WTC11 (cell line): ENCODE measurements at regions not wholly inside any gene's neighbourhood (a gene's known extent, or its start where the extent isn't known, plus 50 kb on each side); places are given as distances from the start of the nearest gene placed in this dataset.

ENCODE experiments used
- ATAC-seq: fragments of 200-7000 bp; cut with Tn5 transposase; 2 replicates; pipeline ENCODE4 v1.10.0; 2021; ENCODE audit warnings: mild to moderate bottlenecking, moderate library complexity
- CTCF ChIA-PET: fragments of 300-600 bp; sonication (Branson Sonifier 250); formaldehyde crosslinking; loops from one replicate; lab custom pipeline; 2021; ENCODE audit warnings: antibody characterized with exemption; lab: Charles Lee
- POLR2A ChIA-PET: fragments of 350-600 bp; sonication (Branson Sonifier 250); formaldehyde crosslinking; loops from one replicate; lab custom pipeline; 2021; ENCODE audit warnings: antibody characterized with exemption; lab: Charles Lee
- DNase-seq: peaks from one replicate; pipeline ENCODE4 v3.0.0; 2021; ENCODE audit warnings: low spot score
- H3K27ac Mint-ChIP-seq: 2 replicates; pipeline ENCODE4 v1.8.0; 2021; ENCODE audit warnings: mixed read lengths
- H3K27me3 Mint-ChIP-seq: 2 replicates; pipeline ENCODE4 v1.8.0; 2021; ENCODE audit warnings: low read depth, mild to moderate bottlenecking, moderate library complexity, mixed read lengths
- H3K36me3 Mint-ChIP-seq: 2 replicates; pipeline ENCODE4 v1.8.0; 2021; ENCODE audit warnings: mixed read lengths
- H3K4me1 Mint-ChIP-seq: 2 replicates; pipeline ENCODE4 v1.8.0; 2022; ENCODE audit warnings: mixed read lengths
- H3K4me3 Mint-ChIP-seq: 2 replicates; pipeline ENCODE4 v1.8.0; 2021; ENCODE audit warnings: mild to moderate bottlenecking, moderate library complexity, mixed read lengths
- H3K9me3 Mint-ChIP-seq: 2 replicates; pipeline ENCODE4 v1.8.0; 2021; ENCODE audit warnings: mixed read lengths
- FOXK1 ChIP-seq: sonication (generic); formaldehyde crosslinking; IDR thresholded peaks from 2 replicates; pipeline ENCODE4 v1.8.0; 2022; ENCODE audit warnings: mild to moderate bottlenecking, moderate library complexity, missing genetic modification reagents
- HMGA2 ChIP-seq: fragments of 250-450 bp; sonication (Bioruptor Pico); IDR thresholded peaks from 2 replicates; pipeline ENCODE4 v1.4.0; 2021; ENCODE audit warnings: mild to moderate bottlenecking, moderate library complexity
- KAT7 ChIP-seq: sonication (generic); formaldehyde crosslinking; IDR thresholded peaks from 2 replicates; pipeline ENCODE4 v1.8.1; 2023; ENCODE audit warnings: missing genetic modification reagents, mild to moderate bottlenecking, borderline replicate concordance
- MXD4 ChIP-seq: fragments of 250-450 bp; sonication (Bioruptor Pico); IDR thresholded peaks from 2 replicates; pipeline ENCODE4 v1.8.0; 2021; ENCODE audit warnings: mild to moderate bottlenecking, moderate library complexity, borderline replicate concordance
- NR2C2 ChIP-seq: sonication (generic); formaldehyde crosslinking; IDR thresholded peaks from 2 replicates; pipeline ENCODE4 v1.8.0; 2022; ENCODE audit warnings: mild to moderate bottlenecking, missing genetic modification reagents
- RORB ChIP-seq: fragments of 250-450 bp; sonication (Bioruptor Pico); IDR thresholded peaks from 2 replicates; pipeline ENCODE4 v1.9.0; 2021; ENCODE audit warnings: mild to moderate bottlenecking
- TP53 ChIP-seq: sonication (generic); formaldehyde crosslinking; IDR thresholded peaks from 2 replicates; pipeline ENCODE4 v1.8.1; 2023; ENCODE audit warnings: mild to moderate bottlenecking, missing genetic modification reagents
- ZNF317 ChIP-seq: sonication (generic); formaldehyde crosslinking; IDR thresholded peaks from 2 replicates; pipeline ENCODE4 v1.8.1; 2023; ENCODE audit warnings: low read depth, mild to moderate bottlenecking, moderate library complexity, missing genetic modification reagents, borderline replicate concordance
- ZNF423 ChIP-seq: fragments of 250-450 bp; sonication (Bioruptor Pico); IDR thresholded peaks from 2 replicates; pipeline ENCODE4 v2.1.2; 2022; ENCODE audit warnings: mild to moderate bottlenecking, moderate library complexity
- TF ChIP-seq, protein P1 (sequence below): sonication (generic); formaldehyde crosslinking; IDR thresholded peaks from 2 replicates; pipeline ENCODE4 v1.8.0; 2023; ENCODE audit warnings: mild to moderate bottlenecking, missing genetic modification reagents
- TF ChIP-seq, protein P2 (sequence below): sonication (generic); formaldehyde crosslinking; IDR thresholded peaks from 2 replicates; pipeline ENCODE4 v1.8.1; 2023; ENCODE audit warnings: mild to moderate bottlenecking, missing genetic modification reagents, moderate library complexity
- TF ChIP-seq, protein P3 (sequence below): fragments of 250-450 bp; sonication (Bioruptor Pico); conservative IDR thresholded peaks from 2 replicates; pipeline ENCODE4 v1.9.0; 2021; ENCODE audit warnings: mild to moderate bottlenecking
- TF ChIP-seq, protein P4 (sequence below): sonication (generic); formaldehyde crosslinking; IDR thresholded peaks from 2 replicates; pipeline ENCODE4 v1.8.1; 2022; ENCODE audit warnings: low read depth, mild to moderate bottlenecking, moderate library complexity, missing genetic modification reagents, borderline replicate concordance
- TF ChIP-seq, protein P5 (sequence below): sonication (generic); formaldehyde crosslinking; IDR thresholded peaks from 2 replicates; pipeline ENCODE4 v1.8.1; 2022; ENCODE audit warnings: mild to moderate bottlenecking, missing genetic modification reagents, moderate library complexity, borderline replicate concordance
- TF ChIP-seq, protein P6 (sequence below): sonication (generic); formaldehyde crosslinking; IDR thresholded peaks from 2 replicates; pipeline ENCODE4 v1.8.0; 2022; ENCODE audit warnings: missing genetic modification reagents
- TF ChIP-seq, protein P7 (sequence below): fragments of 250-450 bp; sonication (Bioruptor Pico); IDR thresholded peaks from 2 replicates; pipeline ENCODE4 v1.9.0; 2021; ENCODE audit warnings: mild to moderate bottlenecking

DNA sequence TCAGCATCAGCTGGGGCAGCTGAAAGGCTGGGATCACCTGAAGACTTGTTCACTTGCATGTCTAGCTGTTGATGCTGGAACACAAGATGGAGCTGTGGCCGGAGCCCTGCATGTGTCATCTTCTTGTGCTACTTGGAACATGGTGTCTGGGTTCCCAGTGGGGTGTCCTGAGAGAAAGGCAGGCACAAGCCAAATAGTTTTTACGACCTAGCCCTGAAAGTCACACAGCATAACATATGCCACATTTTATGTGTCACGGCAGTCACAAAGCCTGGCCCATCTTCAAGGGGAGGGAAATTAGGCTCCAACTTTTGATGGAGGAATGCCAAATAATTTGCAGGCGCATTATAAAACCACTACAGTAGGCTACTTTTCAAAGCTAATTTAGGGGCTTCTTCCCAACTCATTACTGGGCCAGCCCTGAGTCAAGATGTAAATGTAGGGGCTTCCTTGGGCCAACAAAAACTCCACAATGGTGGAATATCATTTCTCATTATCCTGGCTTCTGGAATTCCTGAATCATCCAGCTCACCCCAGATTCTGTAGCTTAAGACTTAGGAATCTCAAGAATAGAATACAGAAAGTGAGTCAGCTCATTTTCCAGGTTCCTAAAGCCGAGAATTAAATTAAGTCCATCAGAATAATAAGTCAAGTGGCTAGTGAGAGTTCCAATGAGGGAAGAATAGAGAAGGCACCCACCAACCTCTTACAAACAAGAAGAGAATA is 543.0 kb downstream of the TNS1 start (continued):
- TF ChIP-seq, protein P1, sequence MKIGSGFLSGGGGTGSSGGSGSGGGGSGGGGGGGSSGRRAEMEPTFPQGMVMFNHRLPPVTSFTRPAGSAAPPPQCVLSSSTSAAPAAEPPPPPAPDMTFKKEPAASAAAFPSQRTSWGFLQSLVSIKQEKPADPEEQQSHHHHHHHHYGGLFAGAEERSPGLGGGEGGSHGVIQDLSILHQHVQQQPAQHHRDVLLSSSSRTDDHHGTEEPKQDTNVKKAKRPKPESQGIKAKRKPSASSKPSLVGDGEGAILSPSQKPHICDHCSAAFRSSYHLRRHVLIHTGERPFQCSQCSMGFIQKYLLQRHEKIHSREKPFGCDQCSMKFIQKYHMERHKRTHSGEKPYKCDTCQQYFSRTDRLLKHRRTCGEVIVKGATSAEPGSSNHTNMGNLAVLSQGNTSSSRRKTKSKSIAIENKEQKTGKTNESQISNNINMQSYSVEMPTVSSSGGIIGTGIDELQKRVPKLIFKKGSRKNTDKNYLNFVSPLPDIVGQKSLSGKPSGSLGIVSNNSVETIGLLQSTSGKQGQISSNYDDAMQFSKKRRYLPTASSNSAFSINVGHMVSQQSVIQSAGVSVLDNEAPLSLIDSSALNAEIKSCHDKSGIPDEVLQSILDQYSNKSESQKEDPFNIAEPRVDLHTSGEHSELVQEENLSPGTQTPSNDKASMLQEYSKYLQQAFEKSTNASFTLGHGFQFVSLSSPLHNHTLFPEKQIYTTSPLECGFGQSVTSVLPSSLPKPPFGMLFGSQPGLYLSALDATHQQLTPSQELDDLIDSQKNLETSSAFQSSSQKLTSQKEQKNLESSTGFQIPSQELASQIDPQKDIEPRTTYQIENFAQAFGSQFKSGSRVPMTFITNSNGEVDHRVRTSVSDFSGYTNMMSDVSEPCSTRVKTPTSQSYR (CRISPR knock-in tag): no peak
- TF ChIP-seq, protein P2, sequence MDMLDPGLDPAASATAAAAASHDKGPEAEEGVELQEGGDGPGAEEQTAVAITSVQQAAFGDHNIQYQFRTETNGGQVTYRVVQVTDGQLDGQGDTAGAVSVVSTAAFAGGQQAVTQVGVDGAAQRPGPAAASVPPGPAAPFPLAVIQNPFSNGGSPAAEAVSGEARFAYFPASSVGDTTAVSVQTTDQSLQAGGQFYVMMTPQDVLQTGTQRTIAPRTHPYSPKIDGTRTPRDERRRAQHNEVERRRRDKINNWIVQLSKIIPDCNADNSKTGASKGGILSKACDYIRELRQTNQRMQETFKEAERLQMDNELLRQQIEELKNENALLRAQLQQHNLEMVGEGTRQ (CRISPR knock-in tag): no peak
- TF ChIP-seq, protein P3, sequence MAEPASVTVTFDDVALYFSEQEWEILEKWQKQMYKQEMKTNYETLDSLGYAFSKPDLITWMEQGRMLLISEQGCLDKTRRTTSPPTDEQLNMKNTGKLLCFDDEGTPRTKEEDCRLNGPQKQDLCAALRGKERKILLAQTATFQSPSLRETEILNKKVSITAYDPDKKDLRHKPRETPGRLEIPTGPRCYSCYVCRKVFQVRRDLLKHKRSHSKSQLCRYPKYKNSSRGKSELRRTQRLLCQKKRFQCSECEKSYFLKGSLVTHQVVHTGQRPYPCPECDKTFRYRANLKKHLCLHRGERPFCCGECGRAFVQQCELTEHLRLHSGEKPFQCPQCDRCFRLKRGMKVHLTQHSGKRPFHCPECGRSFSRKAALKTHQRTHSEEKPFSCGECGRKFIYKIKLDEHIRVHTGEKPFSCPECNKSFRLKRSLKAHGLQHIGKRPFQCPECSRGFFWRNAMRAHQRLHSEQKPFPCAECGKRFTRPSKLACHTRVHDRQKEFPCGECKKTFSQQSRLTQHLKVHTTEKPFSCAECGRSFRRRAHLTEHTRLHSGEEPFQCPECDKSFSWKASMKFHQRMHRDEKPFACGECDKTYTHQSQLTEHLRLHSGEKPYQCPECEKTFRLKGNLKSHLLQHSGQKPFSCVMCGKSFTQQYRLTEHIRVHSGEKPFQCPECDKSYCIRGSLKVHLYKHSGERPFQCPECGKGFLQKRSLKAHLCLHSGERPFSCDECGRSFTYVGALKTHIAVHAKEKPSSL (CRISPR knock-in tag): no peak
- TF ChIP-seq KAT7 (CRISPR knock-in tag) (no peak), TP53 (CRISPR knock-in tag) (no peak), ZNF423 (CRISPR knock-in tag) (no peak)
- TF ChIP-seq, protein P4, sequence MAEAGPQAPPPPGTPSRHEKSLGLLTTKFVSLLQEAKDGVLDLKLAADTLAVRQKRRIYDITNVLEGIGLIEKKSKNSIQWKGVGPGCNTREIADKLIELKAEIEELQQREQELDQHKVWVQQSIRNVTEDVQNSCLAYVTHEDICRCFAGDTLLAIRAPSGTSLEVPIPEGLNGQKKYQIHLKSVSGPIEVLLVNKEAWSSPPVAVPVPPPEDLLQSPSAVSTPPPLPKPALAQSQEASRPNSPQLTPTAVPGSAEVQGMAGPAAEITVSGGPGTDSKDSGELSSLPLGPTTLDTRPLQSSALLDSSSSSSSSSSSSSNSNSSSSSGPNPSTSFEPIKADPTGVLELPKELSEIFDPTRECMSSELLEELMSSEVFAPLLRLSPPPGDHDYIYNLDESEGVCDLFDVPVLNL: no peak
- TF ChIP-seq, all 79 proteins: peak for 0

DNA sequence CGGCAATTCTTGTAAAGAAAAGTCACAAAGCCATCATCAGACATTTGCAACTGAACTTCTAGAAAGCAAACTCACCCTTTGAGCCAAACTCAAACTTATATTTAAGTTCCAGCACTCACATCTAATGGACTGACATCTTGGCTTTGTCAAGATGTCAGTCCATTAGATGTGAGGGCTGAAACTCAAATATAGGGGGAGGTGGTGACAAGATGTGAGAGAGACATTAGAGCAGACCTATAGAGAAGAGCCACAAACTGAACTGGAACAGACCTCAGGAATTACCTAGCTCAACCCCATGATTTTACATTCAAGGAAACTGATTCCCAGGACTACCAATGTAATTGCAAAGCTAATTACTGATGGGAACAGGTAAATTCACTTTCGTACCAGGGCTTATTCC is 543.8 kb downstream of the TNS1 start:
- CTCF ChIA-PET: interaction anchor here (1.4 kb wide), 1 partner anchor 254 kb away, joined by 3 read pairs; no protein-coding TSS in a partner anchor
- Mint-ChIP-seq H3K27ac (no peak overlapping the region), H3K27me3 (no peaks in the 10 kb centered on the region), H3K4me1 (no peaks in the 10 kb centered on the region), H3K4me3 (no peak overlapping the region), H3K36me3 (no peaks in the 10 kb centered on the region), H3K9me3 (peaks cover 6% of the 10 kb centered on the region; the same call in 1 of the 2 replicates)
- POLR2A ChIA-PET: interaction anchor here (0.5 to 0.6 kb wide), 2 partner anchors 388 to 521 kb away, joined by 3 to 5 read pairs; no protein-coding TSS in a partner anchor
- ATAC-seq (no peak), DNase-seq (no peak)
- TF ChIP-seq, protein P5, sequence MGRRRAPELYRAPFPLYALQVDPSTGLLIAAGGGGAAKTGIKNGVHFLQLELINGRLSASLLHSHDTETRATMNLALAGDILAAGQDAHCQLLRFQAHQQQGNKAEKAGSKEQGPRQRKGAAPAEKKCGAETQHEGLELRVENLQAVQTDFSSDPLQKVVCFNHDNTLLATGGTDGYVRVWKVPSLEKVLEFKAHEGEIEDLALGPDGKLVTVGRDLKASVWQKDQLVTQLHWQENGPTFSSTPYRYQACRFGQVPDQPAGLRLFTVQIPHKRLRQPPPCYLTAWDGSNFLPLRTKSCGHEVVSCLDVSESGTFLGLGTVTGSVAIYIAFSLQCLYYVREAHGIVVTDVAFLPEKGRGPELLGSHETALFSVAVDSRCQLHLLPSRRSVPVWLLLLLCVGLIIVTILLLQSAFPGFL (CRISPR knock-in tag): no peak
- TF ChIP-seq FOXK1 (CRISPR knock-in tag) (no peak), MXD4 (no peak), NR2C2 (CRISPR knock-in tag) (no peak), ZNF317 (CRISPR knock-in tag) (no peak), HMGA2 (no peak), RORB (CRISPR knock-in tag) (no peak)
- TF ChIP-seq, protein P6, sequence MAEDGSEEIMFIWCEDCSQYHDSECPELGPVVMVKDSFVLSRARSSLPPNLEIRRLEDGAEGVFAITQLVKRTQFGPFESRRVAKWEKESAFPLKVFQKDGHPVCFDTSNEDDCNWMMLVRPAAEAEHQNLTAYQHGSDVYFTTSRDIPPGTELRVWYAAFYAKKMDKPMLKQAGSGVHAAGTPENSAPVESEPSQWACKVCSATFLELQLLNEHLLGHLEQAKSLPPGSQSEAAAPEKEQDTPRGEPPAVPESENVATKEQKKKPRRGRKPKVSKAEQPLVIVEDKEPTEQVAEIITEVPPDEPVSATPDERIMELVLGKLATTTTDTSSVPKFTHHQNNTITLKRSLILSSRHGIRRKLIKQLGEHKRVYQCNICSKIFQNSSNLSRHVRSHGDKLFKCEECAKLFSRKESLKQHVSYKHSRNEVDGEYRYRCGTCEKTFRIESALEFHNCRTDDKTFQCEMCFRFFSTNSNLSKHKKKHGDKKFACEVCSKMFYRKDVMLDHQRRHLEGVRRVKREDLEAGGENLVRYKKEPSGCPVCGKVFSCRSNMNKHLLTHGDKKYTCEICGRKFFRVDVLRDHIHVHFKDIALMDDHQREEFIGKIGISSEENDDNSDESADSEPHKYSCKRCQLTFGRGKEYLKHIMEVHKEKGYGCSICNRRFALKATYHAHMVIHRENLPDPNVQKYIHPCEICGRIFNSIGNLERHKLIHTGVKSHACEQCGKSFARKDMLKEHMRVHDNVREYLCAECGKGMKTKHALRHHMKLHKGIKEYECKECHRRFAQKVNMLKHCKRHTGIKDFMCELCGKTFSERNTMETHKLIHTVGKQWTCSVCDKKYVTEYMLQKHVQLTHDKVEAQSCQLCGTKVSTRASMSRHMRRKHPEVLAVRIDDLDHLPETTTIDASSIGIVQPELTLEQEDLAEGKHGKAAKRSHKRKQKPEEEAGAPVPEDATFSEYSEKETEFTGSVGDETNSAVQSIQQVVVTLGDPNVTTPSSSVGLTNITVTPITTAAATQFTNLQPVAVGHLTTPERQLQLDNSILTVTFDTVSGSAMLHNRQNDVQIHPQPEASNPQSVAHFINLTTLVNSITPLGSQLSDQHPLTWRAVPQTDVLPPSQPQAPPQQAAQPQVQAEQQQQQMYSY (CRISPR knock-in tag): no peak
- TF ChIP-seq, protein P7, sequence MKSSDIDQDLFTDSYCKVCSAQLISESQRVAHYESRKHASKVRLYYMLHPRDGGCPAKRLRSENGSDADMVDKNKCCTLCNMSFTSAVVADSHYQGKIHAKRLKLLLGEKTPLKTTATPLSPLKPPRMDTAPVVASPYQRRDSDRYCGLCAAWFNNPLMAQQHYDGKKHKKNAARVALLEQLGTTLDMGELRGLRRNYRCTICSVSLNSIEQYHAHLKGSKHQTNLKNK: no peak
- TF ChIP-seq, protein P1 (CRISPR knock-in tag): no peak
